ENCODE measurements at regions not wholly inside any gene's neighbourhood (a gene's known extent, or its start where the extent isn't known, plus 50 kb on each side); places are given as distances from the start of the nearest gene placed in this dataset.

- no peaks in the 10 kb centered on the region for H3K4me1 Mint-ChIP-seq (ENCODE audit: low read depth, unreplicated experiment)
- H3K79me2 ChIP-seq (ENCODE audit: insufficient read depth, low read length): no peaks in the 10 kb centered on the region
- H3K27ac ChIP-seq (ENCODE audit: low read depth, low read length): no peak overlapping the region
- no peak overlapping the region for H3K27ac Mint-ChIP-seq (ENCODE audit: unreplicated experiment)
- H3K9me3 Mint-ChIP-seq (ENCODE audit: unreplicated experiment): peaks cover 3% of the 10 kb centered on the region
- H3K27me3 Mint-ChIP-seq (ENCODE audit: low read depth, unreplicated experiment): no peaks in the 10 kb centered on the region
- H3K36me3 ChIP-seq (ENCODE audit: insufficient read depth, low read length): no peaks in the 10 kb centered on the region
- no peaks in the 10 kb centered on the region for H3K27me3 ChIP-seq (ENCODE audit: insufficient read depth, low read length)
- H2AFZ ChIP-seq (ENCODE audit: low read depth, low read length): no peak overlapping the region
- H3K4me3 Mint-ChIP-seq (ENCODE audit: unreplicated experiment): no peak overlapping the region
- no peak overlapping the region for H3K4me2 ChIP-seq (ENCODE audit: low read length)
- H3K4me3 ChIP-seq (ENCODE audit: insufficient read depth, low read depth, low read length): no peak overlapping the region
- no peaks in the 10 kb centered on the region for H3K9me3 ChIP-seq (ENCODE audit: insufficient read depth, low read depth, low read length)
- no peaks in the 10 kb centered on the region for H3K36me3 Mint-ChIP-seq (ENCODE audit: low read depth, unreplicated experiment)
- no peak for DNase-seq (ENCODE audit: low read depth)
- no peak overlapping the region for H3K9ac ChIP-seq (ENCODE audit: low read length)
- no peak for FAIRE-seq
- H4K20me1 ChIP-seq (ENCODE audit: insufficient read depth, low read length): no peaks in the 10 kb centered on the region
- H3K4me1 ChIP-seq (ENCODE audit: insufficient read depth, low read length): no peaks in the 10 kb centered on the region
- TF ChIP-seq, protein P1, sequence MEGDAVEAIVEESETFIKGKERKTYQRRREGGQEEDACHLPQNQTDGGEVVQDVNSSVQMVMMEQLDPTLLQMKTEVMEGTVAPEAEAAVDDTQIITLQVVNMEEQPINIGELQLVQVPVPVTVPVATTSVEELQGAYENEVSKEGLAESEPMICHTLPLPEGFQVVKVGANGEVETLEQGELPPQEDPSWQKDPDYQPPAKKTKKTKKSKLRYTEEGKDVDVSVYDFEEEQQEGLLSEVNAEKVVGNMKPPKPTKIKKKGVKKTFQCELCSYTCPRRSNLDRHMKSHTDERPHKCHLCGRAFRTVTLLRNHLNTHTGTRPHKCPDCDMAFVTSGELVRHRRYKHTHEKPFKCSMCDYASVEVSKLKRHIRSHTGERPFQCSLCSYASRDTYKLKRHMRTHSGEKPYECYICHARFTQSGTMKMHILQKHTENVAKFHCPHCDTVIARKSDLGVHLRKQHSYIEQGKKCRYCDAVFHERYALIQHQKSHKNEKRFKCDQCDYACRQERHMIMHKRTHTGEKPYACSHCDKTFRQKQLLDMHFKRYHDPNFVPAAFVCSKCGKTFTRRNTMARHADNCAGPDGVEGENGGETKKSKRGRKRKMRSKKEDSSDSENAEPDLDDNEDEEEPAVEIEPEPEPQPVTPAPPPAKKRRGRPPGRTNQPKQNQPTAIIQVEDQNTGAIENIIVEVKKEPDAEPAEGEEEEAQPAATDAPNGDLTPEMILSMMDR (IDR thresholded peaks at IDR 0.05; ENCODE audit: insufficient read depth, low read depth, low read length): no peak
- no peak for TF ChIP-seq EZH2 (IDR thresholded peaks at IDR 0.05; ENCODE audit: insufficient read depth, low read length)
Measured at GRCh38 chr2:187230088-187230487, 218.0 kb downstream of the CALCRL start.

- no peak overlapping the region for H2AFZ ChIP-seq (ENCODE audit: low read depth, low read length)
- Mint-ChIP-seq H3K4me3 (ENCODE audit: unreplicated experiment) (no peak overlapping the region), H3K27ac (ENCODE audit: unreplicated experiment) (no peak overlapping the region), H3K27me3 (ENCODE audit: low read depth, unreplicated experiment) (no peaks in the 10 kb centered on the region), H3K9me3 (ENCODE audit: unreplicated experiment) (peaks cover 3% of the 10 kb centered on the region), H3K36me3 (ENCODE audit: low read depth, unreplicated experiment) (no peaks in the 10 kb centered on the region), H3K4me1 (ENCODE audit: low read depth, unreplicated experiment) (no peaks in the 10 kb centered on the region)
- H3K4me3 ChIP-seq (ENCODE audit: insufficient read depth, low read depth, low read length): no peak overlapping the region
- H3K4me1 ChIP-seq (ENCODE audit: insufficient read depth, low read length): no peaks in the 10 kb centered on the region
- H3K79me2 ChIP-seq (ENCODE audit: insufficient read depth, low read length): no peaks in the 10 kb centered on the region
- FAIRE-seq (no peak), DNase-seq (ENCODE audit: low read depth) (no peak)
- no peak overlapping the region for H3K27ac ChIP-seq (ENCODE audit: low read depth, low read length)
- TF ChIP-seq EZH2 (IDR thresholded peaks at IDR 0.05; ENCODE audit: insufficient read depth, low read length): no peak
- TF ChIP-seq, protein P1 (IDR thresholded peaks at IDR 0.05; ENCODE audit: insufficient read depth, low read depth, low read length): no peak
- H3K36me3 ChIP-seq (ENCODE audit: insufficient read depth, low read length): no peaks in the 10 kb centered on the region
- H3K27me3 ChIP-seq (ENCODE audit: insufficient read depth, low read length): no peaks in the 10 kb centered on the region
- no peak overlapping the region for H3K9ac ChIP-seq (ENCODE audit: low read length)
- no peak overlapping the region for H3K4me2 ChIP-seq (ENCODE audit: low read length)
- no peaks in the 10 kb centered on the region for H3K9me3 ChIP-seq (ENCODE audit: insufficient read depth, low read depth, low read length)
- no peaks in the 10 kb centered on the region for H4K20me1 ChIP-seq (ENCODE audit: insufficient read depth, low read length)
Measured at GRCh38 chr2:187228986-187229385, 219.1 kb downstream of the CALCRL start.

DNA sequence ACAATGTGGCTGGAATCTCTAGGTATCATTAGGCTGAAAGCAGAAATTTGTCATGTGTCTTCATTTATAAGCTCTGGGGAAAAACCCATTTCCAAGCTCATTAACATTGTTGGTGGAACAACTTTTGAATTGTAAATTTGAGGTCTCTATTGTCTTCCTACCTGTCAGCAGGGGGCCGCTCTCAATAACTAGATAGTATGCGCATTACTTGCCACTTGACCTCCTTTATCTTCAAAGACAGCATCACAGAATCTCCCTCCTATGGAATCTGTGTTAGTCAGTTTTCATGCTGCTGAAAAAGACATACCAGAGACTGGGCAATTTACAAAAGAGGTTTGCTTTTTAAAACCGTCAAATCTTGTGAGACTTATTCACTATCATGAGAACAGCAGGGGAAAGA lies 223.1 kb downstream of the CALCRL start:
- H3K79me2 ChIP-seq (ENCODE audit: insufficient read depth, low read length): no peaks in the 10 kb centered on the region
- H4K20me1 ChIP-seq (ENCODE audit: insufficient read depth, low read length): no peaks in the 10 kb centered on the region
- DNase-seq (ENCODE audit: low read depth): no peak
- H3K4me2 ChIP-seq (ENCODE audit: low read length): no peak overlapping the region
- peaks cover 4% of the 10 kb centered on the region for H3K9me3 Mint-ChIP-seq (ENCODE audit: unreplicated experiment)
- H3K9me3 ChIP-seq (ENCODE audit: insufficient read depth, low read depth, low read length): no peaks in the 10 kb centered on the region
- H3K36me3 Mint-ChIP-seq (ENCODE audit: low read depth, unreplicated experiment): no peaks in the 10 kb centered on the region
- no peak overlapping the region for H3K27ac ChIP-seq (ENCODE audit: low read depth, low read length)
- peaks cover 5% of the 10 kb centered on the region for H3K4me1 Mint-ChIP-seq (ENCODE audit: low read depth, unreplicated experiment)
- no peak overlapping the region for H3K4me3 Mint-ChIP-seq (ENCODE audit: unreplicated experiment)
- H3K4me3 ChIP-seq (ENCODE audit: insufficient read depth, low read depth, low read length): no peak overlapping the region
- H3K36me3 ChIP-seq (ENCODE audit: insufficient read depth, low read length): no peaks in the 10 kb centered on the region
- H3K27me3 Mint-ChIP-seq (ENCODE audit: low read depth, unreplicated experiment): no peaks in the 10 kb centered on the region
- FAIRE-seq: no peak
- no peak overlapping the region for H3K9ac ChIP-seq (ENCODE audit: low read length)
- no peaks in the 10 kb centered on the region for H3K27me3 ChIP-seq (ENCODE audit: insufficient read depth, low read length)
- TF ChIP-seq, protein P1 (IDR thresholded peaks at IDR 0.05; ENCODE audit: insufficient read depth, low read depth, low read length): no peak
- no peak for TF ChIP-seq EZH2 (IDR thresholded peaks at IDR 0.05; ENCODE audit: insufficient read depth, low read length)
- H3K4me1 ChIP-seq (ENCODE audit: insufficient read depth, low read length): no peaks in the 10 kb centered on the region
- no peak overlapping the region for H3K27ac Mint-ChIP-seq (ENCODE audit: unreplicated experiment)
- no peak overlapping the region for H2AFZ ChIP-seq (ENCODE audit: low read depth, low read length)
